Keratinocyte (primary cell): ENCODE measurements at regions not wholly inside any gene's neighbourhood (a gene's known extent, or its start where the extent isn't known, plus 50 kb on each side); places are given as distances from the start of the nearest gene placed in this dataset.

ENCODE experiments used
- DNase-seq: peaks from one replicate; pipeline ENCODE4 v3.0.0-alpha.2; 2011; ENCODE audit warnings: low read depth, missing footprints, low spot score
- FAIRE-seq: peaks from 2 replicates; lab custom pipeline; 2011; peaks lifted over from hg19 to GRCh38; lab: Jason Lieb, UNC
- H2AFZ ChIP-seq: 2 replicates; pipeline ENCODE4 v1.6.0; 2012; ENCODE audit warnings: low read length, control low read depth, inconsistent platforms; ENCODE audit not compliant: control insufficient read depth
- H3K27ac ChIP-seq: 2 replicates; pipeline ENCODE4 v1.5.1; 2011; ENCODE audit warnings: low read length; ENCODE audit not compliant: control insufficient read depth, insufficient read depth
- H3K27me3 ChIP-seq: 3 replicates; pipeline ENCODE4 v1.6.0; 2011; ENCODE audit warnings: low read length; ENCODE audit not compliant: control insufficient read depth, insufficient read depth; ENCODE audit errors: extremely low read depth
- H3K36me3 ChIP-seq, 2 experiments: 2 replicates in 1 of 2; 3 replicates in 1 of 2; pipeline ENCODE4 v1.5.1; 2011; ENCODE audit warnings: low read length in 2 of 2, mild to moderate bottlenecking in 1 of 2; ENCODE audit not compliant: control insufficient read depth in 2 of 2, insufficient read depth in 2 of 2; ENCODE audit errors: extremely low read depth in 1 of 2
- H3K4me1 ChIP-seq: 3 replicates; pipeline ENCODE4 v1.5.1; 2011; ENCODE audit warnings: low read length; ENCODE audit not compliant: control insufficient read depth, insufficient read depth; ENCODE audit errors: extremely low read depth
- H3K4me2 ChIP-seq: 3 replicates; pipeline ENCODE4 v1.6.0; 2011; ENCODE audit warnings: low read depth, low read length; ENCODE audit not compliant: control insufficient read depth, insufficient read depth; ENCODE audit errors: extremely low read depth
- H3K4me3 ChIP-seq, 3 experiments: fragments of 200-600 bp in 1 of 3; sonication (generic) in 1 of 3; 2 replicates in 2 of 3; 3 replicates in 1 of 3; pipeline ENCODE4 v1.5.1; 2011 to 2016; ENCODE audit warnings: low read length in 3 of 3, mild to moderate bottlenecking in 3 of 3, control low read depth in 2 of 3, inconsistent platforms in 1 of 3, low read depth in 1 of 3, mixed read lengths in 1 of 3, mixed run types in 1 of 3, moderate library complexity in 1 of 3; ENCODE audit not compliant: control insufficient read depth in 2 of 3, insufficient read depth in 2 of 3; ENCODE audit errors: extremely low read depth in 1 of 3
- H3K79me2 ChIP-seq: 2 replicates; pipeline ENCODE4 v1.6.0; 2012; ENCODE audit warnings: low read length; ENCODE audit not compliant: control insufficient read depth, insufficient read depth
- H3K9ac ChIP-seq: 3 replicates; pipeline ENCODE4 v1.6.0; 2011; ENCODE audit warnings: low read length; ENCODE audit not compliant: control insufficient read depth, insufficient read depth; ENCODE audit errors: extremely low read depth
- H3K9me1 ChIP-seq: 3 replicates; pipeline ENCODE4 v1.6.0; 2011; ENCODE audit warnings: low read length; ENCODE audit not compliant: control insufficient read depth, insufficient read depth; ENCODE audit errors: extremely low read depth
- H3K9me3 ChIP-seq: 2 replicates; pipeline ENCODE4 v1.5.1; 2012; ENCODE audit warnings: low read depth, low read length; ENCODE audit not compliant: control insufficient read depth
- H4K20me1 ChIP-seq: 3 replicates; pipeline ENCODE4 v1.6.0; 2011; ENCODE audit warnings: low read length; ENCODE audit not compliant: control insufficient read depth, insufficient read depth; ENCODE audit errors: extremely low read depth
- EZH2 ChIP-seq: IDR thresholded peaks from one replicate; pipeline ENCODE4 v1.6.1; 2012; ENCODE audit warnings: inconsistent platforms, mild to moderate bottlenecking, low read length, moderate library complexity
- dilution Hi-C: fragments of 300-500 bp; cut with MboI; formaldehyde crosslinking; loops from one replicate; pipeline ENCODE4 v1.7.0; 2020; ENCODE audit warnings: low sequenced_read_pairs; ENCODE audit not compliant: extremely low pct_ligation_motif_present
- TF ChIP-seq, protein P1 (sequence below), 3 experiments: IDR thresholded peaks in 1 of 3; conservative IDR thresholded peaks in 1 of 3; optimal IDR thresholded peaks in 1 of 3; 2 replicates in 2 of 3; 3 replicates in 1 of 3; pipeline versions ENCODE3 to v1.5.1; 2011; ENCODE audit warnings: low read length in 3 of 3, mild to moderate bottlenecking in 3 of 3, moderate library complexity in 2 of 3, control low read depth in 1 of 3, inconsistent platforms in 1 of 3; ENCODE audit not compliant: insufficient read depth in 2 of 3; ENCODE audit errors: extremely low read depth in 1 of 3

DNA sequence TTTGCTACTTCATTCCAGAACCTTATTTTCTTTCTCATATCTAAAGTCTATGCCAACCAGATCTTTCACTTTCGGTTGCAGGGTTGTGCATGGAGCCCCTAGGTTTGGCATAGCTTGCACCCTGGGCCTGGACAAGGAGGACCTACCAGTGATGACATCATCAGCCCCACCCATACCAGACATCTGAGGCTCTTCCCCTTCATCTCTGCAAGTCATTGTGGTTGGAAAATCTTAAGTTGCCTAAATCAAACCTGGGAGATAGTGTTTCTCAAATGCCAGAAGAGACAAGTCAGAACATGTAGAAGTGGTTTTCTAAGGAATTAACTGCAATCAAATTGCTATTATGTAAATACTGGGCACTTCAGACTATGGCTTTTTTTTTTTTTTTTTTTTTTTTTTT lies 363.3 kb downstream of the ZNF516 start:
- Histone ChIP-seq H2AFZ (no peak overlapping the region), H3K36me3 (no peaks in the 10 kb centered on the region), H3K27me3 (no peaks in the 10 kb centered on the region), H3K4me2 (peak overlapping the region; percentile 4), H3K79me2 (no peaks in the 10 kb centered on the region), H3K9me3 (no peaks in the 10 kb centered on the region), H3K9me1 (no peaks in the 10 kb centered on the region), H3K27ac (peak overlapping the region; percentile 67), H3K9ac (peak overlapping the region; percentile 14), H3K4me1 (peaks cover 4% of the 10 kb centered on the region), H3K4me3 (no peak overlapping the region), H4K20me1 (no peaks in the 10 kb centered on the region)
- dilution Hi-C loops = no loop called here
- FAIRE-seq (no peak), DNase-seq (peak; percentile 67)
- no peak for TF ChIP-seq EZH2
- TF ChIP-seq, protein P1, sequence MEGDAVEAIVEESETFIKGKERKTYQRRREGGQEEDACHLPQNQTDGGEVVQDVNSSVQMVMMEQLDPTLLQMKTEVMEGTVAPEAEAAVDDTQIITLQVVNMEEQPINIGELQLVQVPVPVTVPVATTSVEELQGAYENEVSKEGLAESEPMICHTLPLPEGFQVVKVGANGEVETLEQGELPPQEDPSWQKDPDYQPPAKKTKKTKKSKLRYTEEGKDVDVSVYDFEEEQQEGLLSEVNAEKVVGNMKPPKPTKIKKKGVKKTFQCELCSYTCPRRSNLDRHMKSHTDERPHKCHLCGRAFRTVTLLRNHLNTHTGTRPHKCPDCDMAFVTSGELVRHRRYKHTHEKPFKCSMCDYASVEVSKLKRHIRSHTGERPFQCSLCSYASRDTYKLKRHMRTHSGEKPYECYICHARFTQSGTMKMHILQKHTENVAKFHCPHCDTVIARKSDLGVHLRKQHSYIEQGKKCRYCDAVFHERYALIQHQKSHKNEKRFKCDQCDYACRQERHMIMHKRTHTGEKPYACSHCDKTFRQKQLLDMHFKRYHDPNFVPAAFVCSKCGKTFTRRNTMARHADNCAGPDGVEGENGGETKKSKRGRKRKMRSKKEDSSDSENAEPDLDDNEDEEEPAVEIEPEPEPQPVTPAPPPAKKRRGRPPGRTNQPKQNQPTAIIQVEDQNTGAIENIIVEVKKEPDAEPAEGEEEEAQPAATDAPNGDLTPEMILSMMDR (optimal IDR thresholded peaks at IDR 0.05 in 1 of 3, IDR thresholded peaks at IDR 0.05 in 1 of 3, conservative IDR thresholded peaks at IDR 0.05 in 1 of 3; ENCODE audit: extremely low read depth in 1 of 3, insufficient read depth in 2 of 3, low read length in 3 of 3) = no peak

GRCh38 chr18:76130845-76131244 lies 364.2 kb downstream of the ZNF516 start:
- H3K27me3 ChIP-seq = no peaks in the 10 kb centered on the region
- DNase-seq (peak; percentile 19), FAIRE-seq (no peak)
- no peaks in the 10 kb centered on the region for H3K36me3 ChIP-seq
- H3K27ac ChIP-seq = peak overlapping the region; percentile 67
- H3K4me1 ChIP-seq = peaks cover 4% of the 10 kb centered on the region
- dilution Hi-C loops = no loop called here
- H3K79me2 ChIP-seq = no peaks in the 10 kb centered on the region
- peak overlapping the region; percentile 4 for H3K4me2 ChIP-seq
- H3K4me3 ChIP-seq = no peak overlapping the region
- H3K9me1 ChIP-seq = no peaks in the 10 kb centered on the region
- no peaks in the 10 kb centered on the region for H4K20me1 ChIP-seq
- H3K9me3 ChIP-seq = no peaks in the 10 kb centered on the region
- TF ChIP-seq, protein P1 (optimal IDR thresholded peaks at IDR 0.05 in 1 of 3, IDR thresholded peaks at IDR 0.05 in 1 of 3, conservative IDR thresholded peaks at IDR 0.05 in 1 of 3; ENCODE audit: extremely low read depth in 1 of 3, insufficient read depth in 2 of 3, low read length in 3 of 3) = no peak
- no peak for TF ChIP-seq EZH2
- peak overlapping the region; percentile 14 for H3K9ac ChIP-seq
- H2AFZ ChIP-seq = no peak overlapping the region
